HG02852 (cell line): ENCODE measurements at regions not wholly inside any gene's neighbourhood (a gene's known extent, or its start where the extent isn't known, plus 50 kb on each side); places are given as distances from the start of the nearest gene placed in this dataset.
"Not testable (repeated sequence)": the region's sequence is repeated elsewhere in the genome, so short reads cannot be mapped to it uniquely, and the experiment has no call there.

ENCODE experiments used
- ATAC-seq: cut with Tn5 transposase; IDR thresholded peaks from one replicate; pipeline ENCODE4 v1.9.1; 2021; ENCODE audit warnings: mild to moderate bottlenecking, moderate library complexity; ENCODE audit not compliant: unreplicated experiment

DNA sequence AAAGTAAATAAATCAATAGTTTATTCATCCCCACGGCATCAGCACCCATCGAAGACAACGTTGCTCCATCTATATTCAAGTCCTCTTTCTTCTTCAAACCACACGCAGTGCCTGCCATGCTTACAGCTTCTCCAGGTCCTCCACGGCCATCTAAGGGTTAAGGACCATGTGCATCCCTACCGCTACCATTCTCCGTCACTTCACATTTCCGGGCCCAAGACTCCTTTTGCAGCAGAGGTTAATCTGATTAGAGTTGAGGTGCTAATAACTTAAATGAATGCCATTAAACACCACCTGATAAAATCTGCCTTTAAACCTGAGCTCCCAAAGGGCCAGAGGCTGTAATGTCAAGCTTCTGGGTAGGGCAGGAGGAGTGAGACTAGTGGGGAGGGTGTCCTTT is 79.7 kb upstream of the CCND2 start:
- ATAC-seq: no peak

- no peak for ATAC-seq
Observed at GRCh38 chr12:4191642-4192041, 81.9 kb upstream of the CCND2 start.

DNA sequence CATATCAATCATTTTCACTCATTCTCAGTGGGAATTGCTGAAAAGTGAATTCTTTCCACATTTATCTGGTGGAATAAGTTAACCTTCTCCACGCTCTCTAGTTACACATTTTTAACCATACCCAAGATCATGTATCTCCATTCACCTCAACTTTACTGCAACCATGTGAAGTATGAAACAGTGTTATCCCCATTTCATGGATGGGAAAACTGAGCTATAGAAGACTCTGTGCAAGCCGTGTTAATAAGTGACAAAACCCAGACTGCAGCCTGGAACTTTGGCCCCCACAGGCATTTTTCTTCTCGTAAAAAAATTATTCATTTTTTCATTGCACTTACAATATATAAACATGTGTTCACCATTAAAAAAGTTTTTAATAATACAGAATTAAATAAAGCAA is 82.4 kb upstream of the CCND2 start:
- ATAC-seq: no peak

- ATAC-seq: no peak
Observed at GRCh38 chr12:4190366-4191063, 83.0 kb upstream of the CCND2 start.

GRCh38 chr12:4189721-4190120 is 83.8 kb upstream of the CCND2 start:
- ATAC-seq: no peak

GRCh38 chr12:4187916-4188315 is 85.6 kb upstream of the CCND2 start:
- ATAC-seq: no peak

DNA sequence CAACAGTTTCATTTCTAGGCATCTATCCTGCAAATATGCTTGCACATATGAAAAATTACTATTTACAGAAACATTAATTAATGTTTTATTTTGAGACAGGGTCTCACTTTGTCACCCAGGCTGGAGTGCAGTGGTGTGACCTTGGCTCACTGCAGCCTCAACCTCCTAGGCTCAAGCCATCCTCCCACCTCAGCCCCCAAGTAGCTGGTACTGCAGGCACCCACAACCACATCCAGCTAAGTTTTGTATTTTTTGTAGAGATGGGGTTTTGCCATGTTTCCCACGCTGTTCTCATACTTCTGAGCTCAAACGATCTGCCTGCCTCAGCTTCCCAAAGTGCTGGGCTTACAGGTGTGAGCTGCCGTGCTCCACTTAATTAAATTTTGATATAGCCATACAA is 86.2 kb upstream of the CCND2 start:
- not testable (repeated sequence) for ATAC-seq

DNA sequence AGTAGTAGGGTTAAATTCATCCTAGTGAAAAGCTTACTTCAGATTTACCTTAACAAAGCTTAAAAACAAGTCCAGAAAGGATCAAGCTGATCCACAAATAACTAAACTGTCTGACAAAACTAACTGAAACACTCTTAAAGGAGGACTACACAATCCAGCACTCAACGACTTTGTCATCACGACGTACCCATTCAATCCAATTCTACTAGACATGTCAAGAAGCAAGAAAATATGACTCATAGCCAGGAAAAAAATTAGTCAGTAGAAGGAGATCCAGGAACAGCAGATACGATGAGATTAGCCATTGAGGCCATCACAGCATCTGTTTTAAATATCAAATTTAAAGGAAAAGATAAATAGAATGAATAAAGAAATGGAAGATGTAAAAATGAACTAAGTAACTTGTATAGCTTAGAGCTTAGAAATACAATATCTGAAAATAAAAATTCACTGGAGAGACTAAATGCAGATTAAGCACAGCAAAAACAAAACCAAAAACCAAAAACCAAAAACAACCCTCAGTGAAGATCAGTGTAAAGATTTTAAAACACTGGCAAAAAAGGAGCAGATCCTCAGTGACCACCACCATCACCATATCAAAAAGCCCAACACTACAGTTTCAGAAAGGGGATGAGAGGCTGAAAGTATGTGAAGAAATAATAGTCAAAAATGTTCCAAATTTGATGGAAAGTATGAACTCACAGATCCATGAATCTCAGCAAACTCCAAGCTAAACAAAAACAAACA is 95.0 kb upstream of the CCND2 start:
- ATAC-seq: no peak

- no peak for ATAC-seq
Observed at GRCh38 chr12:4177262-4177661, 96.3 kb upstream of the CCND2 start.

- no peak for ATAC-seq
Observed at GRCh38 chr12:4176168-4176567, 97.4 kb upstream of the CCND2 start.

DNA sequence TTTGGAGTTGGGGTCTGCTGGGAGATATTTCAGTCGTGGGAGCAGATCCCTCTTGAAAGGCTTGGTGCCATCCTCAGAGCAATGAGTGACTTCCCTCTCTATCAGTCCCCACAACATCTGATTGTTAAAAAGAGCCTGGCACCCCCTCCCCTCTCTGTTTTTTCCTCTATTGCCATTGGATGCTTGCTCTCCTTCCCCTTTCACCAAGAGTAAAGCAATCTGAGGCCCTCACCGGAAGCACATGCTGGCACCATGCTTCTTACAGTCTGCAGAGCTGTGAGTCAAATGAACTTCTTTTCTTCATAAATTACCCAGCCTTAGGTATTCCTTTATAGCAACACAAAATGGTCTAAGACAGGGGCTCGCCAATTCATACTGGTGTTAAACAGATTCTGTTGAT is 99.1 kb upstream of the CCND2 start:
- no peak for ATAC-seq

GRCh38 chr12:4172999-4173398 is 100.6 kb upstream of the CCND2 start:
- no peak for ATAC-seq

GRCh38 chr12:4171742-4172141 is 101.8 kb upstream of the CCND2 start:
- ATAC-seq: no peak

DNA sequence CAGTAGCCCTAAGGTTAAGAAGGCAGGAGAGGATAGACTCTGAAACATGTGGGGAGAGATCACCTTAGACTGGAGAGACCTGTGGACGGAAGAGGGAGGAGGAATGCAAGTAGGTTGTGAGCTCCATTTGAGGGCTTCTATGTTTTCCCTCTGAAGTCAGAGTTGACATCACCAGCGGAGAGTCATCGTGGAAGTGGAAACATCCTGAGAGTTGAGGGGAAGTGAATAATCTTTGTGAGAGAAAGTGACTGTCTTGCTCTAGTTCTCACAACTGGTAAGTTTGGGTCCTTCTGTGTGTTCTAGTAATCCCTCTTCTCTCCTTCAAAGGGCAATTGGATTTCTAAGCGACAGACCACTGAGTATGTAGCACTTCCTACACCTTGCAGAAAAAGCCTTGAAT is 103.6 kb upstream of the CCND2 start:
- no peak for ATAC-seq

DNA sequence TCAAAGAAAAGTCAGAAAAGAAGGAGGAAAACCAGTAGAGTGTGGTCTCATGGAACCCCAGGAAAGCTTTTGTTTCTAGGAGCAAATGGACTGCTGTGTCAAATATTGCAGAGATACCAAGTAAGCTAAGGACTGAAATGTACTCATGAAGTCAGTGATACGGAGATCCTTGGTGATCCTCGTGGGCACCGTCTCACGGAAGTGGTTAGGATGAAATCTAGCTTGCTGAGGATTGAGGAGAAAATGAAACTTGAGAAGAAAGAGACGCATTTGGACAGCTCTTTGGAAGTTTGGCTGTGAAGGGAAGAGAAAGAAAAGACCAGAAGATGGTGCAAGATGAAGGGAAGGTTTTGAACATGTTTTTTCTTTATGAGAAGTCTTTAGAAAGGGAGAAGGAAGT is 104.0 kb upstream of the CCND2 start:
- no peak for ATAC-seq

- ATAC-seq: no peak
Observed at GRCh38 chr12:4168036-4168435, 105.5 kb upstream of the CCND2 start.

DNA sequence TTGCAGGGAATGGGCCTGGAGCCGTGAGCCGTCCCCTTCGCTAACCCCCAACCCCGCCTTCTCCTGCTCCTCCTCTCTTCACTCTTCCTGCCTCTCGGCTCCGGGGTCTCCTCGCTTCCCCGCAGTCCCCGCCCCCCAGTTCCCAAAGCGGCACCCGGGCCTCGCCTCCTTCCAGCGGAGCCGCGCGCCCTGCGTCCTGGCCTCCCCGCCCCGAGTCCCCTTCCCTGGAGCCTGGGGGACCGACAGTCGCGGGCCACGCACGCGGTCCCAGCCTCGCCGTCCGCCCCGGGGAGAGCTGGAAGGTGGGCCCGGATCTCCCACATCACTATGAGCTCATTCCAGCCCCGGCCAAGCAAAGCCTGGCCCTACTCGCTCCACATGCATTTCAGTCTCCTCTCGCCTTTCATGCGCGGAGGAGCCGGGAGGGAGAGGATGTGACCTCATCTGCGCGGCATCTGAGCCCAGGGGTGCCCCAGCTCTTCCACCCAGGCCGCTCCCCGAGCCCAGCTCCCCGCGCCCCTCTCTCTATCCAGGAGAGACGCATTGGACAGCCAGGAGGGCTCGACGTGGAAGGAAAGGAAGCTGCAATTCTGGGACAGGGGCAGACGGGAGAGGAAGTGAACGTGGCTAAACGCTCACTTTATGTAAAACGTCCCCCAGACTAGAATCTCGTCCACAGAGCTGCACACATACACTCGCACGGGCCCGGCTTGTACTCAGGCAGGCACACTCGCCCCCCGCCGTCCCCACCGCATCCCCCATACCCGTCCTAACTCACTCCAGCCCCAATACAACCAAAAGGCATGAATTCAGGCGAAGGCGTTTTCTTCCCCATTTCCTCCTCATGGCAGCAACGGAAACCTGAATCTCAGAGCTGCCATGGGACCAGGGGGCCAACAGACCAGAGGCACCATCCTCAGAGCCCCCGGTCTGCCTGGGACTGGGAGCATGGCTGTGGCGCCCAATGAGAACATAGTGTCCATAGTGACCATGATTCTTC is 108.7 kb upstream of the CCND2 start:
- ATAC-seq: no peak

DNA sequence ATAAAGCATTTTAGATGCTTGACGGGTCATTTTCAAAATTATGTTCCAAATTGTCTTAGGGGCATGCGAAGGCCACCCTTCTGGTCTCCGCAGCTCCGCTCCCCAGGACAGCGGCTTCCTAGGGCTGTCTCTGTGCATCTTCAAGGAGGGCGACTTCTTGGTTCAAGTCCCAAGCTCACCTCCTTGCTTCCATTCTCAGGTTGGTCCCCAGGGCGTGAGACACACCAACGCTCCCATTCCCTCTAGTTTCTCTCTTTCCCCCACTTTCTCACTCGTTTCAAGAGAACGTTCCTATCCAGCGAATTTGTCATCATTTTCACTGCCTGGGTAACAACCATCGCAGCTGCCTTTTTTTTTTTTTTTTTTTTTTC is 109.4 kb upstream of the CCND2 start:
- ATAC-seq: no peak

DNA sequence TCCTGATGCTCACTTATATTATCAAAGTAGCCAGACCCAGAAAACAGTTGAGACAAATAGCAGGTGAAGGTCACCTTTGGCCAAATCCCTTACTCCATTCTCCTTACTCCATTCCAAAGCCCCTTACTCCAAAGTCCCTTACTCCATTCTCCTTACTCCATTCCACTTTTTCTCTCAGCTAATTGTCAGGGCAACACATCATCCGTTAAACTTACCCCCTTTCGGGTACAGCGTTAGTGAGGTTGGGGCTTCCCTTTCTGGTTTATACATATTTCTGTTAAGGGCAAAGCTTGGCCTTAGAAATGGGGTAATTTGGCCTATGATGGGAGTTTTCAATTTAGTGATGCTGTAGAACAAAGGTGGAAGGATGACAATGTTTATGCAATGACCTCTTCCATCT is 111.8 kb upstream of the CCND2 start:
- no peak for ATAC-seq

DNA sequence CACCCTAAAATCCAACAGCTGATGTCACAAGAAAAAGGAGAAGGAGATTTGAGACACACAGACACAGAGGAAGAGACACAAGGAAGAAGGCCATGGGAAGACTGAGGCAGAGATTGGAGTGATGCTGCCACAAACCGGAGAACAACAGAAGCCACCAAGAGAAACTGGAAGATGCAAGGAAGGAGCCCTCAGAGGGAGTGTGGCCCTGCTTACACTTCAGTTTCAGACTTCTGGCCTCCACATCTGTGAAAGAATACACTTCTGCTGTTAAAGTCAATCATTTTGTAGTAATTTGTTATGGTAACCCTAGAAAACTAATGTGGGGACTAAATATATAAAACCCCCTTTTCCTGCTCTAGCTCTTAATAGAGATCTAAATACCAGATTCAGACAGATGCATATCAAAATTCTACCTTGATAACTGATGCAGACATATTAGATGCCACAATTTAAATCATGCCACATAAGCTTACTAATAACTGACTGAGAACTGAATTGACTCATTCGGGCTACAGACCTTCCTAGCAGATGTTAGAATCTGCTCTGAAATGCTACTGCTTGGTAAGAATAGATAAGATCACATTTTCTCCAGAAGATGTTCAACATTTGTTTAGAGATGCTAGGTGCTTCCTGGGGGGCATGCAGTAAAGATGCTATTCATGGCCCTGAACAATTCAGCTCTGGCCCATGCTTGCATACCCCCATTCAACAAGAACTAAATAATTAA is 113.1 kb upstream of the CCND2 start:
- no peak for ATAC-seq

- ATAC-seq: no peak
Observed at GRCh38 chr12:4159851-4160250, 113.7 kb upstream of the CCND2 start.
